DOHH2 (cell line): ENCODE measurements at regions not wholly inside any gene's neighbourhood (a gene's known extent, or its start where the extent isn't known, plus 50 kb on each side); places are given as distances from the start of the nearest gene placed in this dataset.

ENCODE experiments used
- CTCF ChIP-seq: fragments of 200-600 bp; sonication (generic); IDR thresholded peaks from one replicate; pipeline ENCODE4 v1.5.1; 2014; ENCODE audit warnings: antibody characterized with exemption, mild to moderate bottlenecking, low read depth, low read length; ENCODE audit not compliant: poor library complexity, severe bottlenecking
- EZH2phosphoT487 ChIP-seq: fragments of 200-600 bp; sonication (generic); IDR thresholded peaks from 2 replicates; pipeline ENCODE4 v1.6.1; 2017; ENCODE audit warnings: borderline replicate concordance, mild to moderate bottlenecking, antibody characterized with exemption, low read length, moderate library complexity, mixed read lengths

- TF ChIP-seq CTCF (no peak), EZH2phosphoT487 (no peak)
Measured at GRCh38 chr20:11496380-11496779, 421.3 kb upstream of the BTBD3 start.
